GM19468 (cell line): ENCODE measurements at regions not wholly inside any gene's neighbourhood (a gene's known extent, or its start where the extent isn't known, plus 50 kb on each side); places are given as distances from the start of the nearest gene placed in this dataset.
"Not testable (repeated sequence)": the region's sequence is repeated elsewhere in the genome, so short reads cannot be mapped to it uniquely, and the experiment has no call there.

Experiments
- ATAC-seq: cut with Tn5 transposase; IDR thresholded peaks from one replicate; pipeline ENCODE4 v1.9.1; 2021; ENCODE audit warnings: mild to moderate bottlenecking, moderate library complexity, moderate number of reproducible peaks; ENCODE audit not compliant: unreplicated experiment; ENCODE audit errors: extremely low read depth

- not testable (repeated sequence) for ATAC-seq
Observed at GRCh38 chr16:16984091-16984490, 486.7 kb downstream of the XYLT1 start.

- no peak for ATAC-seq
Observed at GRCh38 chr16:16985707-16986106, 485.1 kb downstream of the XYLT1 start.

GRCh38 chr16:16988963-16989362, 481.8 kb downstream of the XYLT1 start:
- no peak for ATAC-seq

GRCh38 chr16:16989368-16989767, 481.4 kb downstream of the XYLT1 start:
- ATAC-seq: no peak

GRCh38 chr16:16991711-16992110, 479.0 kb downstream of the XYLT1 start:
- ATAC-seq: no peak

GRCh38 chr16:16992975-16993765, 477.6 kb downstream of the XYLT1 start:
- no peak for ATAC-seq

GRCh38 chr16:16994831-16995230, 475.9 kb downstream of the XYLT1 start:
- no peak for ATAC-seq

- no peak for ATAC-seq
Observed at GRCh38 chr16:16996827-16997226, 473.9 kb downstream of the XYLT1 start.

GRCh38 chr16:16997349-16997748, 473.4 kb downstream of the XYLT1 start:
- no peak for ATAC-seq

- ATAC-seq: no peak
Observed at GRCh38 chr16:17001471-17001870, 469.3 kb downstream of the XYLT1 start.

- ATAC-seq: no peak
Observed at GRCh38 chr16:17002565-17002964, 468.2 kb downstream of the XYLT1 start.

GRCh38 chr16:17005963-17006362, 464.8 kb downstream of the XYLT1 start:
- not testable (repeated sequence) for ATAC-seq

- ATAC-seq: no peak
Observed at GRCh38 chr16:17011712-17012111, 459.0 kb downstream of the XYLT1 start.

- no peak for ATAC-seq
Observed at GRCh38 chr16:17013038-17013437, 457.7 kb downstream of the XYLT1 start.

GRCh38 chr16:17014484-17015121, 456.2 kb downstream of the XYLT1 start:
- no peak for ATAC-seq

- ATAC-seq: no peak
Observed at GRCh38 chr16:17015702-17016101, 455.1 kb downstream of the XYLT1 start.

- no peak for ATAC-seq
Observed at GRCh38 chr16:17017442-17017841, 453.3 kb downstream of the XYLT1 start.

GRCh38 chr16:17018585-17018939, 452.2 kb downstream of the XYLT1 start:
- ATAC-seq: no peak

GRCh38 chr16:17019366-17019765, 451.4 kb downstream of the XYLT1 start:
- no peak for ATAC-seq

GRCh38 chr16:17023606-17024005, 447.2 kb downstream of the XYLT1 start:
- no peak for ATAC-seq

GRCh38 chr16:17024514-17024913, 446.2 kb downstream of the XYLT1 start:
- ATAC-seq: no peak
